Nephron (organoid): ENCODE measurements at regions not wholly inside any gene's neighbourhood (a gene's known extent, or its start where the extent isn't known, plus 50 kb on each side); places are given as distances from the start of the nearest gene placed in this dataset.

Experiments used
- H3K27ac Mint-ChIP-seq, 3 experiments: 2 replicates each; pipeline ENCODE4 v1.8.0; 2020; ENCODE audit warnings: mixed read lengths in 3 of 3, mild to moderate bottlenecking in 2 of 3, moderate library complexity in 1 of 3
- H3K27me3 Mint-ChIP-seq: 2 replicates; pipeline ENCODE4 v1.8.0; 2021; ENCODE audit warnings: low read depth, mild to moderate bottlenecking, moderate library complexity, mixed read lengths
- H3K36me3 Mint-ChIP-seq: 2 replicates; pipeline ENCODE4 v1.8.0; 2020; ENCODE audit warnings: low read depth, mixed read lengths
- H3K4me1 Mint-ChIP-seq: 2 replicates; pipeline ENCODE4 v1.8.0; 2020; ENCODE audit warnings: mixed read lengths
- H3K4me3 Mint-ChIP-seq, 3 experiments: 2 replicates each; pipeline ENCODE4 v1.8.0; 2020; ENCODE audit warnings: mild to moderate bottlenecking in 3 of 3, mixed read lengths in 3 of 3, moderate library complexity in 2 of 3
- H3K9me3 Mint-ChIP-seq: 2 replicates; pipeline ENCODE4 v1.8.0; 2020; ENCODE audit warnings: mixed read lengths
- TF ChIP-seq, protein P1 (sequence below), 3 experiments: fragments of 200-600 bp; sonication (generic); IDR thresholded peaks; one replicate each; pipeline ENCODE4 v1.5.0; 2021; ENCODE audit warnings: antibody characterized with exemption in 3 of 3; ENCODE audit not compliant: unreplicated experiment in 3 of 3

DNA sequence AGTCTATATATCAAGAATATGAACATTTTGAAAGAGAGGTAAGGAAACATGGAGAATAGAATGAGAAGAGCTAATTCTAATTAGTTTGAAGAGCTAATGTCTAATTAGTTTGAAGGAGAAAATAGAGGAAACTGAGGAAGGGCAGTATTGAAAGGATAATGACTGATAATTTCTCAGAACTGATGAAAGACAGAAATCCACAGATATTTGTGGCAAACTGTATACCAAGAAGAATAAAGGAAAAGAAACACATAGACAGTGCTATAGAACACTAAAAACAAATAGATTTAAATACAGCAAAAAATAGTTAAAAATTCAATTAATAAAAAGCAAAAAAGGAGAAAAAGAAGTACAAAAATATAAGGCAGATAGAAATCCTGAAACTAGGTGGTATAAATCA is 354.4 kb downstream of the QKI start:
- H3K27ac Mint-ChIP-seq: no peak overlapping the region
- H3K27me3 Mint-ChIP-seq: no peaks in the 10 kb centered on the region
- peaks cover 18% of the 10 kb centered on the region for H3K4me1 Mint-ChIP-seq
- TF ChIP-seq, protein P1, sequence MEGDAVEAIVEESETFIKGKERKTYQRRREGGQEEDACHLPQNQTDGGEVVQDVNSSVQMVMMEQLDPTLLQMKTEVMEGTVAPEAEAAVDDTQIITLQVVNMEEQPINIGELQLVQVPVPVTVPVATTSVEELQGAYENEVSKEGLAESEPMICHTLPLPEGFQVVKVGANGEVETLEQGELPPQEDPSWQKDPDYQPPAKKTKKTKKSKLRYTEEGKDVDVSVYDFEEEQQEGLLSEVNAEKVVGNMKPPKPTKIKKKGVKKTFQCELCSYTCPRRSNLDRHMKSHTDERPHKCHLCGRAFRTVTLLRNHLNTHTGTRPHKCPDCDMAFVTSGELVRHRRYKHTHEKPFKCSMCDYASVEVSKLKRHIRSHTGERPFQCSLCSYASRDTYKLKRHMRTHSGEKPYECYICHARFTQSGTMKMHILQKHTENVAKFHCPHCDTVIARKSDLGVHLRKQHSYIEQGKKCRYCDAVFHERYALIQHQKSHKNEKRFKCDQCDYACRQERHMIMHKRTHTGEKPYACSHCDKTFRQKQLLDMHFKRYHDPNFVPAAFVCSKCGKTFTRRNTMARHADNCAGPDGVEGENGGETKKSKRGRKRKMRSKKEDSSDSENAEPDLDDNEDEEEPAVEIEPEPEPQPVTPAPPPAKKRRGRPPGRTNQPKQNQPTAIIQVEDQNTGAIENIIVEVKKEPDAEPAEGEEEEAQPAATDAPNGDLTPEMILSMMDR (IDR thresholded peaks at IDR 0.05; ENCODE audit: unreplicated experiment in 3 of 3): no peak
- H3K4me3 Mint-ChIP-seq: no peak overlapping the region
- peaks cover 7% of the 10 kb centered on the region for H3K9me3 Mint-ChIP-seq
- H3K36me3 Mint-ChIP-seq: no peaks in the 10 kb centered on the region

DNA sequence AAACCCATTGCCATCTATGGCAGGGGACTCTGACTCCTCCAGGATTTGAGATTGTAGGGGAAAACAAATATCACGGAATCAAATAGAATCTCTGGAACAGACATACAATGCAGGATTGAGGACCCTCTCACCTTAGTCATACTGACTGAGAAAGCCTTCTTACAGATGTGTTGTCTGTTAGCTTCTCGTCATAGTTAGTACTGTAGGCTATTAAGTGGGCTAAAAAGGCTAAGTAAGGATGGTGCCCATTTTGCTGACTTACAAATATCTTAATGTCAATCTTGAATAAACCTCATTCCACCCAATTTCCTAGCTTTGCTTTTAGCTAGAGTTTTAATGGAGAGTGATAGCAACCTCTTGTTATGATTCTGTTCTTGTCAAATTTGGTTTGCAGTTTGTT is 352.4 kb downstream of the QKI start:
- peaks cover 7% of the 10 kb centered on the region for H3K9me3 Mint-ChIP-seq
- H3K27ac Mint-ChIP-seq: no peak overlapping the region
- H3K4me3 Mint-ChIP-seq: no peak overlapping the region
- TF ChIP-seq, protein P1 (IDR thresholded peaks at IDR 0.05; ENCODE audit: unreplicated experiment in 3 of 3): no peak
- no peaks in the 10 kb centered on the region for H3K27me3 Mint-ChIP-seq
- peaks cover 20% of the 10 kb centered on the region for H3K4me1 Mint-ChIP-seq
- no peaks in the 10 kb centered on the region for H3K36me3 Mint-ChIP-seq

GRCh38 chr6:163765335-163765734 is 350.8 kb downstream of the QKI start:
- Mint-ChIP-seq H3K4me1 (peaks cover 24% of the 10 kb centered on the region), H3K36me3 (no peaks in the 10 kb centered on the region), H3K27ac (no peak overlapping the region), H3K9me3 (peaks cover 7% of the 10 kb centered on the region), H3K27me3 (no peaks in the 10 kb centered on the region), H3K4me3 (no peak overlapping the region)
- TF ChIP-seq, protein P1 (IDR thresholded peaks at IDR 0.05; ENCODE audit: unreplicated experiment in 3 of 3): no peak

DNA sequence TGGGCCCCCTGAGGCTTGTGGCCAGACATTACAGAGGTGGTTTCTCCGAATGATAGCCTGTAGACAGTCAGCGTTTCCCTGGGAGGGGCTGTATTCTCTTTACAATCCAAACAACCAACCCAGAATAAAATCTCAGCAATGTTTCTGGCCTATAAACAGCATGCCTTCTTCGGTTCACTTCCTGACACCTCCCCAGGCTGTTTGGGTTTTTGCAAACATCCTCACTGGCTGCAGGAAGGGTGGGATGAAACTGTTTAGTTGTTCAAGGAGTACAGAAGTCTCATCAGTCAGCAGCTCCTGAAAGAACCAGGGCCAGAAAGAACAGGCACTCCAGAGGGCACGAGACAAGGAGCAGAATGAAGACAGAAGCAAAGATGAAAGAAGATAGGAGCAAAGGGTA is 350.0 kb downstream of the QKI start:
- H3K27me3 Mint-ChIP-seq: no peaks in the 10 kb centered on the region
- H3K4me3 Mint-ChIP-seq: no peak overlapping the region
- TF ChIP-seq, protein P1 (IDR thresholded peaks at IDR 0.05; ENCODE audit: unreplicated experiment in 3 of 3): no peak
- no peaks in the 10 kb centered on the region for H3K36me3 Mint-ChIP-seq
- peak overlapping the region; percentile 1 to 22 (median 4) for H3K27ac Mint-ChIP-seq
- H3K4me1 Mint-ChIP-seq: peaks cover 25% of the 10 kb centered on the region
- peaks cover 7% of the 10 kb centered on the region for H3K9me3 Mint-ChIP-seq

- Mint-ChIP-seq H3K9me3 (no peaks in the 10 kb centered on the region), H3K4me3 (no peak overlapping the region), H3K36me3 (no peaks in the 10 kb centered on the region), H3K27me3 (no peaks in the 10 kb centered on the region), H3K27ac (no peak overlapping the region), H3K4me1 (peaks cover 36% of the 10 kb centered on the region)
- TF ChIP-seq, protein P1 (IDR thresholded peaks at IDR 0.05; ENCODE audit: unreplicated experiment in 3 of 3): no peak
Measured at GRCh38 chr6:163761481-163761880, 347.0 kb downstream of the QKI start.

DNA sequence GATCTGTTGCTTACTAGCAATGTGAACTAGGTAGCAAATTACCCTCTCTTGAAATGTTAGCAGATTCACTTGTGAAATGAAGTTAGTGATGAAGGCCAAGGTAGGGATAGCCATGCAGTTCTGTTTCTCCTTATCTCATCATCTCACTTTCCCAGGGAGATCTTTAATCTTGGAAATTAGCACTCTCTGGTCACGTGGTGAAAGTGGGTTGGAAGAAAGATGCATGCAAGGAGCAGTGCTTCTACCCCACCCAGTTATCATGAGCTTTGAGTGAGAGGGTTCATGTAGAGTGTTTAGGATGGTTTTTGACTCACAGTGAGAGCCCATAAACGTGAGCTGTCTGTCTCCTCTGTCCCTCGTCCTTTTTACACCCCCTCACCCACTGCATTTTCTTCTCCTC is 346.3 kb downstream of the QKI start:
- TF ChIP-seq, protein P1 (IDR thresholded peaks at IDR 0.05; ENCODE audit: unreplicated experiment in 3 of 3): no peak
- H3K27me3 Mint-ChIP-seq: no peaks in the 10 kb centered on the region
- peaks cover under 1% of the 10 kb centered on the region for H3K9me3 Mint-ChIP-seq
- H3K4me3 Mint-ChIP-seq: no peak overlapping the region
- no peak overlapping the region for H3K27ac Mint-ChIP-seq
- peaks cover 41% of the 10 kb centered on the region for H3K4me1 Mint-ChIP-seq
- no peaks in the 10 kb centered on the region for H3K36me3 Mint-ChIP-seq
